ENCODE measurements at regions not wholly inside any gene's neighbourhood (a gene's known extent, or its start where the extent isn't known, plus 50 kb on each side); places are given as distances from the start of the nearest gene placed in this dataset.

GRCh38 chr2:48888066-48888465 is 132.5 kb upstream of the LHCGR start:
- TF ChIP-seq CTCF (IDR thresholded peaks at IDR 0.05) = no peak
- TF ChIP-seq POLR2A (IDR thresholded peaks at IDR 0.05) = no peak
- no peak for TF ChIP-seq POLR2AphosphoS5 (IDR thresholded peaks at IDR 0.05)
